HT-29 (cell line): ENCODE measurements at regions not wholly inside any gene's neighbourhood (a gene's known extent, or its start where the extent isn't known, plus 50 kb on each side); places are given as distances from the start of the nearest gene placed in this dataset.
A peak's percentile ranks its signal among the peaks of the same experiment; 100 is the strongest.
"Not testable (repeated sequence)": the region's sequence is repeated elsewhere in the genome, so short reads cannot be mapped to it uniquely, and the experiment has no call there.

Experiments
- DNase-seq: peaks from one replicate; pipeline ENCODE4 v3.0.0-alpha.2; 2015; ENCODE audit warnings: low spot score

- DNase-seq, result not testable (repeated sequence)
Measured at GRCh38 chr15:84360902-84361301, 125.3 kb downstream of the GOLGA6L4 start.

DNA sequence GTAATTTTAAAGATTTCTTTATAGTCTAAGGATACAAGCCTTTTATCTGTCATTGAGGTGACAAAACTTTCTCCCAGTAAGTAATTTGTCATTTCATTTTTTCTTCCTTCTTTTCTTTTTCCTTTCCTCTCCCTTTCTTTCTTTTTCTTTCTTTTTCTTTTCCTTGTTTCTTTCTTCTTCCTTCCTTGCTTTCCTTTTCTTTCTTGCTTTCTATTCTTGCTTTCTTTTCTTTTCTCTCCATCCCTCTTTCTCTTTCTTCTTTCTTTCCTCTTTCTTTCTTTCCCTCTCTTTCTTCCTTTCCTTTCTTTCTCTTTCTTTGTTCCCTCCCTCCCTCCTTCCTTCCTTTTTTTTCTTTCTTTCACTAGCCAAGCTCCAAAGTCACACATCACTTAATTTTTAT, 148.8 kb downstream of the GOLGA6L4 start:
- not testable (repeated sequence) for DNase-seq

- DNase-seq, result no peak
Measured at GRCh38 chr15:84387086-84387485, 151.5 kb downstream of the GOLGA6L4 start.

DNA sequence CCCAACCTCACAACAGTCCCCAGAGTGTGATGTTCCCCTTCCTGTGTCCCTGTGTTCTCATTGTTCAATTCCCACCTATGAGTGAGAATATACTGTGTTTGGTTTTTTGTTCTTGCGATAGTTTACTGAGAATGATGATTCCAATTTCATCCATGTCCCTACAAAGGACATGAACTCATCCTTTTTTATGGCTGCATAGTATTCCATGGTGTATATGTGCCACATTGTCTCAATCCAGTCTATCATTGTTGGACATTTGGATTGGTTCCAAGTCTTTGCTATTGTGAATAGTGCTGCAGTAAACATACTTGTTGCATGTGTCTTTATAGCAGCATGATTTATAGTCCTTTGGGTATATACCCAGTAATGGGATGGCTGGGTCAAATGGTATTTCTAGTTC, 152.6 kb downstream of the GOLGA6L4 start:
- not testable (repeated sequence) for DNase-seq

GRCh38 chr15:84388638-84389037, 153.1 kb downstream of the GOLGA6L4 start:
- not testable (repeated sequence) for DNase-seq

GRCh38 chr15:84390324-84390723, 154.8 kb downstream of the GOLGA6L4 start:
- not testable (repeated sequence) for DNase-seq

DNA sequence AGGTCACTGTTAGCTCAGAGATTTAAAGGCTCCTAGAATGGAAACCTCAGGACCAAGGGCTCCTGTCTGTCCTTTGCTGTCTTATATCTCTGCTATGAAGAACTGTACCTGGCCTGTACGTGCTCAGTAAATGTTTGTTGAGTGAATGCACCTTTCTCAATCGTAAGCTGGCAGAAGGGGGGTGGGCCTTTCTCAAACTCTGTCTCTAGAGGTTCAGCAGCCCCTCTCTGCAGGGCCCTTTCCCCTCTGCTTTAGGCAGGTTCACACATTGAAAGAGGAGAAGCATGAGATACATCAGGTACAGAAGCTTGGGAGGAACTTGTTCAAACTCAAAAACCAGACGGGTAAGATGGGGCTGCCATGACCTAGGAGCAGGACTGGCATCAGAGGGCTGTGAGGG, 155.6 kb downstream of the GOLGA6L4 start:
- DNase-seq, result no peak

GRCh38 chr15:84392020-84392419, 156.4 kb downstream of the GOLGA6L4 start:
- not testable (repeated sequence) for DNase-seq

DNA sequence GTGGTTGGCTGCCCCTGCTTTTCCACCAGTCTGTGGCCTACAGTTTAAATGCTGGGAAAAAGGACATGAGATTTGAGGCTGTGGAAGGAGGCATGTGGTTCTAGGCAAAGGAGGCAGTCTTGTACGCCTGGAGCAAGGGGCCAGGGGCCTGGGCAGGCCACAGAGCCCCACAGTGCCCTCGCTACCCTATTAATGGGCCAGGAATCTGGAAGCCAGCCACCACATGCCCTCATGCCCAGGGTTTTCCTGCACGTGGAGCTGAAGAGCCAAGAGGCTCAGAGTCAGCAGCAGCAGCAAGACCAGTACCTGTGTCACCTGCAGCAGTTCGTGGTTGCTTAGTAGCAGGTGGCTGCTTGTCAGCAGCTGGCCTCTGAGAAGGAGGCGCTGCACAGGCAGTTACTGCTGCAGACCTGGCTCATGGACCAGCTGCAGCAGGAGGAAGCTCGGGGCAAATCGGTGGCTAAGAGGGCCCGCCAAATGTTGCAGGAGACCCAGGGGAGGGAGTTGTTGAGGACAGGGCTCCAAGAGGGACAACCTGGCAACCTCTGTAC, 157.9 kb downstream of the GOLGA6L4 start:
- DNase-seq, result peak; percentile 16

- DNase-seq, result not testable (repeated sequence)
Measured at GRCh38 chr15:84393966-84394365, 158.4 kb downstream of the GOLGA6L4 start.

- not testable (repeated sequence) for DNase-seq
Measured at GRCh38 chr15:84395384-84395783, 159.8 kb downstream of the GOLGA6L4 start.

GRCh38 chr15:84395881-84396280, 160.3 kb downstream of the GOLGA6L4 start:
- DNase-seq, result not testable (repeated sequence)

DNA sequence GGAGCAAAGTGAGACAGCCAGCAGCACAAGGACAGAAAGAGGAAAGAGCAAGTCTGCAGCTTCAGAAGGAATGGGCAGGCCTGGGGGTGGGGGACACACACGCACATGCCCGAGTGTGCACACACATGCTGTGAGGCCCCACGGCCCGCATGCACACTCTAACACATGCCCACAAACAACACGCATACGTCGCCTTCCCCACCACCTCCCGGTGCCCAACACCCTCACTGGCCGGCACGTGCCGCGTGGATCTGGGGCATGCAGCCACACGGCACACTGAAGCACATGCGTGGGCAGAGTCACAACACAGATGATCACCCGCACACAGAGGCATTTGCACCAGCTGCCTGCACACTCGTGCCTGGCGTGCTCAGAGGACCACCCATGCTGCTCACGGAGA, 161.5 kb downstream of the GOLGA6L4 start:
- DNase-seq, result not testable (repeated sequence)

DNA sequence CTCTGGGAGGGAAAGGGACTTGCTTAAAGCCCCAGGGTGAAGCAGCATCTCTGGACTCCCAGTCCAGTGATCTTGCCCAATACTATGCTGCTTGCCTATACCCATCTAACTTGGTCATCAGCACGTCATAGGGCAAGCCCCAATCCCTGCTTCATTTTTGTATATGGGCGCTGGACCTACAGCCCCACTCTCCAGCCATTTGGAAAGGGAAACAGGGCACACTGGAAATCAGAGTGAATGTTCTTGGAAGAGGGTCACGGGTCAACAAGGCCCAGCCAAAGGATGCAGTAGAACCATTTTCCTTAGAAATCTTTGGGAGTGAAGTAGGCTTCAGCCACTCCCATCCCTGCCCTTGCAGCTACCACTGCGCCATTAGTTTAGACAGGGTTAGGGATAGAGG, 162.5 kb downstream of the GOLGA6L4 start:
- DNase-seq, result not testable (repeated sequence)

GRCh38 chr15:84398763-84399701, 163.5 kb downstream of the GOLGA6L4 start:
- no peak for DNase-seq

- no peak for DNase-seq
Measured at GRCh38 chr15:84400017-84400740, 164.6 kb downstream of the GOLGA6L4 start.

DNA sequence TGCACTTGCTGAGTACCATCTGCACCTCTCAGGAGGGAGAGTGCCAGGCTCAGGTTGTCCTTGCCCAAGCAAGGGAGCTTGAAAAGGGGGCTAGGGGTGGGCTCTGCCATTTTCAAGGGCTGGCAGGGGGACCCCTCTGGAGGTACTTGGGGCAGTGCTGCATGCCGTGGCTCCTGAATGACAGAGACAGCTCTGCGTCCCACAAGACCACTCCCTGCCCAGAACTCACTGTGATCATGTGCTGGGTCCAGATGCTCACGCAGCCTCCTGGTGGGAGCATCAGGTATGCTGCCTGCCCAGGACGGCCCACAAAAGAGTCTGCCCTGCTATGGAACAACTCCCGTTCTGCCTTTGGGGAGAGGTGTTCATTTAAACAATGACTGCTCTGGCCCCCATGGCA, 165.2 kb downstream of the GOLGA6L4 start:
- DNase-seq, result no peak

- not testable (repeated sequence) for DNase-seq
Measured at GRCh38 chr15:84401461-84401860, 165.9 kb downstream of the GOLGA6L4 start.

GRCh38 chr15:84401891-84402840, 166.6 kb downstream of the GOLGA6L4 start:
- not testable (repeated sequence) for DNase-seq

GRCh38 chr15:84402856-84403608, 167.5 kb downstream of the GOLGA6L4 start:
- no peak for DNase-seq
